ENCODE measurements at regions not wholly inside any gene's neighbourhood (a gene's known extent, or its start where the extent isn't known, plus 50 kb on each side); places are given as distances from the start of the nearest gene placed in this dataset.

DNA sequence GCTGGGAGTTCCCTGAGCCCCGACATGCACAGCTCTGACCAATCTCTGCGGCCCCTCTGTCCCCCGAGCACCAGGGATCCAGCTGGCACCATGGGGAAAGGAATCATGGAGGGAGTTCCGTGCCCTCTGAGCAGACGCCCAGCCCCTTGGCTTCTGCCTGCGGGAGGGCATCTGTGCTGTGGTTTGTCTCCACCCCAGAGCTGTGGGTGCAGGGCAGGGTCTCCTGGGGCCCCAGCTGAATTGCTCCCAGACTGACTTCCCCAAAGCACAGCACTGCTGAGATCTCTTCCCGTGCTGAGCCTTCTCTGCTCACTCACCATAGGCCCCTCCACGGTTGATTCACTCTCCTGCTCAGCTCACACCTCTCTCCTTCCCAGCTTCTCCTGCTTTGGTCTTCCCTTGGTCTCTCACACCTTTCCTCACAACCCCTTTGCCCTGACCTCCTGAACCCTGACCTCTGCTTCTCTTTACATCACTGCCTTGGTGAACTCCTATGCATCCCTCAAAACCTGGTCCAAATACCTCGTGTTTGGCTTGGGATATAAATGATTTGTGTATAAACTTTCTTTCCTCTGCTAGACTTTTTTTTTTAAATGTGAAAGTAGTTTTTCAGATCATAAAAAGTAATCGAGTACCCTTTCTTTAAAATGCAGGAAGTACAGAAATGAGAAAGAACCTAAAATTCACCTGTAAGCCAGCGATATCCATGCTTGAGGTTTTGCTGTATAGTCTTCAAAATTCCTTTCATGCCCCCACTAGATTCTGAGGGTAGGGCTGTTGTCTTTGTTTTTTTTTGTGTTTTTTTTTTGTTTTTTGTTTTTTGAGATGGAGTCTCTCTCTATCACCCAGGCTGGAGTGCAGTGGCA lies 265.3 kb downstream of the SEC14L1 start:
- DNase-seq: no peak
- intact Hi-C loops (cut with DNase I): no loop called here

DNA sequence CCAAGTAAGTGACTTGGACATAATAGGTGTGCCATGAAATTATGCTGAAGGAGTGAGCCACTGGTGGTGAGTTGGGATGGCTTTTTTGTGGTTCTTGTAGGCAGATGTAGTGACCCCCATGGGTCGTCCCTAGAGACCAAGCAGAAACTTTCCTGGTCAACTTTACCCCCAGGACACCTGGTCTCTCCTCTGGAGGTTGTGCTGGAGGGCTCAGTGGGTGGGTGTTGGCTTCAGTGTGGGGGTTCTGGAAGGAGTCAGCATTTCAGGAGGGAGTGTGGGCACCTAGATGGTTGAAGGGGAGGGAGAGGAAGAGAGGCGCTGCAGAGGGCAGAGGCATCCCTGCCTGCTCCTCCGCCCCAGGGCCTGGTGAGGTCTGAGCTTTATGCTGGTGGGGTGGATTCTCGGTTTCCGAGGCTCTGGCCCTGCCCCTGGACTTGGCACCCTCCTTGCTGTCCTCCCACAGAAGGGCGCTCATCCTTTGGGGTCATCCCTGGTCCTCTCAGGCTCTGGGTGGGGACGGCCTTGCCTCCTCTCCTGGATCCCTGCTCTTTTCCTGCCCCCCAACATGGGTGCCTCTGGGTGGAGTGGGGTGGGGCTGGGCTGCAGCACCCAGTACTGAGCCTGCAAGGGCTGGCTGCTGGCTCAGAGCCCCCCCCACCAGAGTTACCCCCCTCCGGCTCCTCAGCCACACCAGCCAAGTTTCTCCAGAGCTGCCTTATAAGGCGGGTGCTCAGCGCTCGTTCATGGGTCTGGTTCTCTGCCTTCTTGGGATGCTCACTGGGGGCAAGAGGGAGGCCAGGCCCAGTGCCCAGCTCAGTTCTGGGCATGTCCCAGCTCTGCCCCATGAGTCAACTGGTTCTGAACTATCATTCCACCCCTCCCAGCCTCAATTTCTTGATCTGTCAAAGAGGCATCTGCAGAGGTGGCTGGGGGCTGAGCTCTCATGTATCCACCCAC lies 266.8 kb downstream of the SEC14L1 start:
- intact Hi-C loops (cut with DNase I): no loop called here
- no peak for DNase-seq

DNA sequence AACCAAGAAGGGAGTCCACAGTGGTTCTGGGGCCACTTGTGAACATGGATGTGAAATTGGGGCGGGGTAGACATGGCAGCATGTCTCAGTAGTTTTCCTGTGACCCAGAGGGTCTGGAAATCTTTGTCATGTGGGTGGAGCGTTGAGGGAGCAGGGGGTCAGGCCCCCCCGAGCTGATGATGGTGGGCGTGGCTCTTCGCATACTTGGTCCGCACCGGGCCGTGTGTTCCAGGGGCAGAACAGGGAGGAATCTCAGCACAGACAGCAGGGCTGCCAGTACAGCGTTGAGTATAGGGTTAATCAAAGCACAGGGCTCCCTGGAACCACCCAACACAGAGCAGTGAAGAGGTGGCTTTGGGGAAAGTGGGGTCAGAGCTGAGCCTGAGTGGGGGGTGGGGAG lies 267.5 kb downstream of the SEC14L1 start:
- DNase-seq: no peak
- intact Hi-C loops (cut with DNase I): no loop called here

DNA sequence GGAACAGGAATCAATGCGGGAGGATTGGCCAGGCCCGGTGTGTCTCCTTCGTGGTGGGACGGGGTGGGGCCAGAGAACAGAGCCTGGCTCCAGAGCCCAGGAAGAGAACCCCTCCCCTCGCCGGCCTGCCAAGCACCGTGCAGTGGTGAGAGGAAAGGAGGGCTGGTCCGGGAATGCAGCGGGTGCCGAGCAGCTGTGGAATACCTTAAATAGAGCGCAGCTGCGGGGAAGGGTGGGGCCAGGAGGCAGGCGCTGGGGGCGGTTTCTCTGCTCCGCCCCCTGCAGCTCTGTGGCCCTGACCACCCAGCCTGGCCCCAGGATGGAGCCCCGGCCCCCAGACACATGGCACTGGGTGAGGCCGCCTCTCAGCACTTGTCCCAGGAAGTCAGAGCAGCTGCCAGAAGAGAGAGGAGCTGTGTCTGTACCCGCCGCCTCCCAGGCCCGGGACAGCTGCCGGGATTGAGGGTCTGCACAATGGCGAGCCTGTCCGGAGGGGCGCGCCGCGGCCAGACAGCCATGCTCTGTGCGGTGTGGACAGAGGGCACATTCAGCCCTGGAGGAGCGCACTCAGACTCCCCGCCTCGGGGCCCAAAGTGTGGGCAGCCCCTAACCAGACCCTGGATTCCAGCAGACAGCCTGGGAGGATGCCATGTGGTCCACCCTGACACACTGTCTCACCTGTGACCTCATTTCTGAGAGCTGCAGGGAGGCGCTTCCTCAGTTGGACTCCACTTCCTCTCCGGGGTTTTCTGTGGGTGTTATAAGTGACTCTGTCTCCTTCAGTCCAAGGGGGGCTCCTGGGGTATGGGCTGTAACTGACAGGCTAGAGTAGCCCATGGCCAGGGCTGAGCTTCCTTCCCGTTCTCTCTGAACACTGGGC lies 268.8 kb downstream of the SEC14L1 start:
- peak in 3 of 10 donors; percentile 38 to 92 (median 42) for DNase-seq
- intact Hi-C loops (cut with DNase I): no loop called here

GRCh38 chr17:77410470-77410869 lies 269.7 kb downstream of the SEC14L1 start:
- no peak for DNase-seq
- intact Hi-C loops (cut with DNase I): no loop called here

DNA sequence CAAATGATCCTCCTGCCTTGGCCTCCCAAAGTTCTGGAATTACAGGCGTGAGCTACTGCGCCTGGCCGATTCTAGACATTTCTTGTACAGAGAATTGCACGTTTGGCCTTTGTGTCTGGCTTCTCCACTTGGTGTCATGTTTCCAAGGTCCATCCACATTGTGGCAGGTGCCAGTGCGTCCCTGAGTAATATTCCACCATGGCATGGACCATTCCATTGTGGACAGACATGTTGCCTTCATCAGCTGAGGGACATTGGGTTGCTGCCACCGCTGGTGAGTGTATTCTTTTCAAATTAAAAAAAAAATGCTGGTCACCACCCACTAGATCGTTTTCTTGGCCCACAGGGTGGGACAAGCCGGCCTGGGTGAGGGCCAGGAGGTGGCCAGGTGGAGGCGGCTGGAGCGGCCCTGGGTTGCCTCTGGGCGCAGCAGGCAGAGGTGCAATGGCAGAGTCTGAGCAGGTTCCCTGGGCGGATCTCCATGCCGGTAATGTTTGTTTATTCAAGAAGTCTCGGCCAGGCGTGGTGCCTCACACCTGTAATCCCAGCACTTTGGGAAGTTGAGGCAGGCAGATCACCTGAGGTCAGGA lies 274.1 kb downstream of the SEC14L1 start:
- intact Hi-C loops (cut with DNase I): no loop called here
- DNase-seq: no peak

GRCh38 chr17:77416105-77416713 lies 275.4 kb downstream of the SEC14L1 start:
- intact Hi-C loops (cut with DNase I): no loop called here
- no peak for DNase-seq

DNA sequence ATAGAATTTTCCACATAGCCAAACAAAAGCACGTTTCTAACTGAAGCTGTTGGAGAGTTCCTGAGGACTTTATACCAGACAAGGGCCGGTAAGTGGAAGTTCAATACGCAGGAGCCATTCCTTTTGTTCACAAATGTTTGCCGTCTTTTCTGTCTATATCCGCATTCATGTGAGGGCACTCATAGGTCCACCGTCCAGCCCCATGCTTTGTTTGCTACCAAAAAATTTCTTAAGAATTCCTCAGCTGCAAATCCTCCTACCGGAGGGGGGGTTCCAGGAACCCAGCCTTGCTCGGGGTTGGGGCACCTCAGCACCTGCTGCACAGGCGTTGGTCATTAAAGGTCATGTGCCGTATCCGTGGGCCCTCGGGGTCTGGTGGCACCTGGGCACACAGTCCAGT lies 276.8 kb downstream of the SEC14L1 start:
- intact Hi-C loops (cut with DNase I): no loop called here
- DNase-seq: no peak

DNA sequence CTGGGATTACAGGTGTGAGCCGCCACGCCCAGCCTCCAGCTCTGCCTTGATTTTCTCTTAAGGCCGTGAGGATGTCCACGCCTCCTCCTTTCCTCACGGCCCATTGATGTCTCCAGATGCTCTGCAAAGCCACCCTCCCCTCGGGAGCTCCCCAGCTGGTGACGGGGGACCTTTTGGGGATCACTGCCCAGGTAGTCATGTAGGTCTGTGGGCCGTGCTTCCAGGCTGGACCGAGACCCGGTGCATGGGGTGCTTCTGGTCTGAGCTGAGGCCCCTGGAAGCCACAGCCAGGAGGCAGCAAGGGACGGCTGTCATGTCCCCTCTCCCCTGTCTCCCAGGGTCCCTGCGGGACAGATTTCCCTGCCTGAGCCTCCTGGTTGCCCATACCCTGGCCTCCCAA lies 277.8 kb downstream of the SEC14L1 start:
- DNase-seq: peak in 1 of 10 donors; percentile 74
- intact Hi-C loops (cut with DNase I): no loop called here

DNA sequence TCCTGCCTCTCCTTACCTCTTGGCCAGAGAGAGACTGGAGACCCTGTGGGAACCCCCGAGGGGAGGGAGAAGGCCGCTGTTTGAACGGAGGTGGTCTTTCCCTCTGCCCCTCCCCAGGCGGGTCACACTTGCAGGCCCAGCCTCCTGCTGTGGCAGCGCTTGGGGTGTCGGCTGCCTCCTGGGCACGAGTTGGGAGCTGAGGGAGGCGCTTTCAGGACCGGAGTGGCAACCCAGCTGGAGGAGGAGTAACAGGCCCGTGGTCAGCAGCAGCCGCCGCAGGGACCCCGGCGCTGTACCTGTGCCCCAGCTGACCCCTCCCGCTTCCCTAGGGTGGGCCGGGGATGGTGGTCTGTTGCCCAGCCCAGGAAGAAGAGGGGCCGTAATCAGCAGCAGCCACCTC lies 278.3 kb downstream of the SEC14L1 start:
- DNase-seq: no peak
- intact Hi-C loops (cut with DNase I): no loop called here

- intact Hi-C loops (cut with DNase I): no loop called here
- DNase-seq: no peak
Observed at GRCh38 chr17:77419547-77420094, 278.9 kb downstream of the SEC14L1 start.

DNA sequence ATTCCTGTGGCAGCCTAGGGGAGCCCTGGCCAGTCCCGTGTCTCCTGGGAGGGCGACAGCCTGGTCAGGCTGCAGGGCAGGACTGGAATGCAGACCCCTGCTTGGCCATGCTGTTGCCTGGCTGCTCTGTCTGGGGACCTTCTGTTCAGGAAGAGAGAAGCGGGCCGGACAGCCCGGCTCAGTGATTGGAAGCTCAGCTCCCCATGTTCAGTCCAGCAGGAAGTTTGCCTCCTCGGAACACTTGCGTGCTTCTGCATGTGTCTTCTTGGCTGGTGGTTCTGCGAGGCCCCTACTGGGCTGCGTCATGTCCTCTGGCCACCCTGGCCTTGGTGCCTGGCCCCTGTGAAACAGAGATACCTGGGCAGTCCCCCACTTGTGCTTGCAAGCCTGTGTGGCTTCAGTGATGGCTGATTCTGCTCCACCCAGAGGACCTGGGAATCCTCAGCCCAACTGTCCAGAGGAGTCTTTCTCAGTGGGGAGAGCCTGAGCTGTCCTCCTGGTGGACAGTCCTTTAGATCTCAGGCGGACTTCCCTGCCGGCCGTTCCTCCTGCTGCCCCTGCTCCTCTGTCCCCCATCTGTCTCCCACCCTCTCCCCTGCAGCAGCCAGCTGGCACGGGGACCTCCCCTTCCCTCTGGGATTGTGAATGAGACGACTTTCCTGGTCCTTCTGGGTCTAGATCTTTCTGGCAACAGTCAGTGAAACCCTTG lies 279.5 kb downstream of the SEC14L1 start:
- DNase-seq: no peak
- intact Hi-C loops (cut with DNase I): no loop called here

- intact Hi-C loops (cut with DNase I): no loop called here
- DNase-seq: peak in 1 of 10 donors; percentile 83
Observed at GRCh38 chr17:77420804-77421629, 280.2 kb downstream of the SEC14L1 start.

DNA sequence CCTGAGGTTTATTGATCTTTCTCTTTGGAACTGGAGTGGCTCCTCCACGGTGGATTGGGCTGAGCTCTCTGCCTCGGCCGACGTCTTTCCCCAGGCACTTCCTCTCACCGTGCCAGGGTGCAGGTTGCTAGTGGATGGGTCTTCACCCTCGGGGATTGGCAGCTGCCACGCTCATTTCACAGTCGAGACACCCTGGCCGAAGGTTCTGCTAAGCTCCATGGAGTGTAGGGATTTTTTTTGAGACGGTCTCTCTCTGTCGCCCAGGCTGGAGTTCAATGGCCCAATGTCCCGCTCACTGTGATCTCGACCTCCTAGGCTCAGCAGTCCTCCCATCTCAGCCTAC lies 280.8 kb downstream of the SEC14L1 start:
- DNase-seq: no peak
- intact Hi-C loops (cut with DNase I): no loop called here

DNA sequence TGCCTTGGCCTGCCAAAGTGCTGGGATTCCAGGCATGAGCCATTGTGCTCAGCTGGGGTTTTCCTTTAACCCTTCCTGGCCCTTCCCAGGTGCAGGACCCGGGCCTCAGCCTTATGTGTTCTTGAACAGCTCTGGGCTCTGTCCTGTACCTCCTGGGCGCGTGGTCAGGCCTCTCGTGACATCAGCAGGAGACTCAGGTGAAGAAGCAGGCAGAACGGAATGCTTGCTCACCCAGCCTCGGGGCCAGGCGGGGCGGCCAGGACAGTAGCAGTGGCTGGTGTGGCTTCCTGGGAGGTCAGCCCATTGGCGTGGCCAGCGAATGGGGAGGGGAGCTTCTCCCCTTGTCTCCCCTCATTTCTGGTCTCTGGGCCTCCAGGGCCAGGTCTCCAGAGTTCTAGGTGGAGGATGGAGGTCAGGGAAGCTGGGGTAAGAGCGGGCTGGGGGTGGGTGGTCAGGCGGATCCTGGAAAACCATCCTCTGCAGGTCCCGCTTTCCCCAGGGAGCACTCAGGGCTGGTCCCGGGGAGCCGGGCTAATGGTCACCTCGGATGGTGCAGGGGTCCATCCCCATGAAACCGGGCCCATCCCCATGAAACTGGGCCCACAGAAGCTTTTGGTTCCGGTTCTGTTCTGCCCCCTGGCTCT lies 281.5 kb downstream of the SEC14L1 start:
- intact Hi-C loops (cut with DNase I): no loop called here
- no peak for DNase-seq

- no peak for DNase-seq
- intact Hi-C loops (cut with DNase I): no loop called here
Observed at GRCh38 chr17:77422748-77423113, 282.0 kb downstream of the SEC14L1 start.
